ENCODE measurements at regions not wholly inside any gene's neighbourhood (a gene's known extent, or its start where the extent isn't known, plus 50 kb on each side); places are given as distances from the start of the nearest gene placed in this dataset.
"Not testable (repeated sequence)": the region's sequence is repeated elsewhere in the genome, so short reads cannot be mapped to it uniquely, and the experiment has no call there.

- TF ChIP-seq, protein P1, sequence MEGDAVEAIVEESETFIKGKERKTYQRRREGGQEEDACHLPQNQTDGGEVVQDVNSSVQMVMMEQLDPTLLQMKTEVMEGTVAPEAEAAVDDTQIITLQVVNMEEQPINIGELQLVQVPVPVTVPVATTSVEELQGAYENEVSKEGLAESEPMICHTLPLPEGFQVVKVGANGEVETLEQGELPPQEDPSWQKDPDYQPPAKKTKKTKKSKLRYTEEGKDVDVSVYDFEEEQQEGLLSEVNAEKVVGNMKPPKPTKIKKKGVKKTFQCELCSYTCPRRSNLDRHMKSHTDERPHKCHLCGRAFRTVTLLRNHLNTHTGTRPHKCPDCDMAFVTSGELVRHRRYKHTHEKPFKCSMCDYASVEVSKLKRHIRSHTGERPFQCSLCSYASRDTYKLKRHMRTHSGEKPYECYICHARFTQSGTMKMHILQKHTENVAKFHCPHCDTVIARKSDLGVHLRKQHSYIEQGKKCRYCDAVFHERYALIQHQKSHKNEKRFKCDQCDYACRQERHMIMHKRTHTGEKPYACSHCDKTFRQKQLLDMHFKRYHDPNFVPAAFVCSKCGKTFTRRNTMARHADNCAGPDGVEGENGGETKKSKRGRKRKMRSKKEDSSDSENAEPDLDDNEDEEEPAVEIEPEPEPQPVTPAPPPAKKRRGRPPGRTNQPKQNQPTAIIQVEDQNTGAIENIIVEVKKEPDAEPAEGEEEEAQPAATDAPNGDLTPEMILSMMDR (IDR thresholded peaks at IDR 0.05 in 2 of 3, conservative IDR thresholded peaks at IDR 0.05 in 1 of 3; ENCODE audit: borderline replicate concordance in 1 of 3, insufficient read depth in 1 of 3, low read depth in 2 of 3, low read length in 2 of 3), result not testable (repeated sequence)
- not testable (repeated sequence) for TF ChIP-seq POLR2A (IDR thresholded peaks at IDR 0.05; ENCODE audit: borderline replicate concordance, extremely low read depth, insufficient read depth, insufficient read length); EGR1 (IDR thresholded peaks at IDR 0.05; ENCODE audit: low read depth); EZH2 (IDR thresholded peaks at IDR 0.05); ZFX (IDR thresholded peaks at IDR 0.05); EZH2phosphoT487 (IDR thresholded peaks at IDR 0.05; ENCODE audit: borderline replicate concordance); YY1 (IDR thresholded peaks at IDR 0.05; ENCODE audit: extremely low read depth, insufficient replicate concordance, low read depth, low read length); POLR2AphosphoS5 (IDR thresholded peaks at IDR 0.05; ENCODE audit: low read depth, low read length); ZNF274 (IDR thresholded peaks at IDR 0.05; ENCODE audit: low read depth, low read length); SIN3A (IDR thresholded peaks at IDR 0.05; ENCODE audit: low read depth); TCF7L2 (IDR thresholded peaks at IDR 0.05; ENCODE audit: borderline replicate concordance, extremely low read depth, insufficient read depth, insufficient read length)
- TF ChIP-seq, protein P2, sequence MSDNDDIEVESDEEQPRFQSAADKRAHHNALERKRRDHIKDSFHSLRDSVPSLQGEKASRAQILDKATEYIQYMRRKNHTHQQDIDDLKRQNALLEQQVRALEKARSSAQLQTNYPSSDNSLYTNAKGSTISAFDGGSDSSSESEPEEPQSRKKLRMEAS (IDR thresholded peaks at IDR 0.05), result not testable (repeated sequence)
Measured at GRCh38 chr15:84425327-84425726, 175.5 kb upstream of the ZSCAN2 start.
